SK-N-SH (cell line): ENCODE measurements at regions not wholly inside any gene's neighbourhood (a gene's known extent, or its start where the extent isn't known, plus 50 kb on each side); places are given as distances from the start of the nearest gene placed in this dataset.

Source experiments
- CTCF ChIA-PET: fragments of 300-600, 350-600 bp; formaldehyde crosslinking; extraction: SDS; loops from one replicate; lab custom pipeline; 2021; lab: Yijun Ruan, JAX
- POLR2A ChIA-PET: fragments of 350-600 bp; sonication (Branson Sonifier 250); formaldehyde crosslinking; extraction: SDS; loops from one replicate; lab custom pipeline; 2020; ENCODE audit warnings: antibody characterized with exemption, inconsistent platforms; lab: Yijun Ruan, JAX
- DNase-seq: peaks from one replicate; pipeline ENCODE4 v3.0.0; 2012
- H2AFZ ChIP-seq: fragments of 200-600 bp; sonication (generic); 2 replicates; pipeline ENCODE4 v1.8.1; 2016; ENCODE audit warnings: antibody characterized with exemption, mild to moderate bottlenecking, low read depth
- H3F3A ChIP-seq: fragments of 200-600 bp; sonication (generic); replicated peaks from 2 replicates; pipeline ENCODE3; 2016; ENCODE audit warnings: antibody characterized with exemption, mild to moderate bottlenecking; ENCODE audit not compliant: insufficient read depth
- H3K27ac ChIP-seq, 2 experiments: fragments of 200-500 bp in 1 of 2; fragments of 200-600 bp in 1 of 2; sonication (Bioruptor generic) in 1 of 2; sonication (generic), shearing (Covaris generic) in 1 of 2; 2 replicates each; pipeline versions ENCODE4 v1.5.1 to v1.6.1; 2014 to 2016; ENCODE audit warnings: low read depth in 2 of 2, inconsistent platforms in 1 of 2, low read length in 1 of 2, mild to moderate bottlenecking in 1 of 2, mixed read lengths in 1 of 2
- H3K27me3 ChIP-seq: fragments of 200-600 bp; sonication (generic), shearing (Covaris generic); 2 replicates; pipeline ENCODE4 v1.6.1; 2016; ENCODE audit warnings: mixed run types; ENCODE audit not compliant: insufficient read depth
- H3K36me3 ChIP-seq, 2 experiments: fragments of 200-500 bp in 1 of 2; fragments of 200-600 bp in 1 of 2; sonication (Bioruptor generic) in 1 of 2; sonication (generic) in 1 of 2; replicated peaks in 1 of 2; 2 replicates each; pipeline versions ENCODE3 to v1.5.1; 2014 to 2016; ENCODE audit warnings: low read length in 1 of 2, mild to moderate bottlenecking in 1 of 2; ENCODE audit not compliant: insufficient read depth in 2 of 2, control insufficient read depth in 1 of 2
- H3K4me1 ChIP-seq, 2 experiments: fragments of 200-500 bp in 1 of 2; fragments of 200-600 bp in 1 of 2; sonication (Bioruptor generic) in 1 of 2; sonication (generic), shearing (Covaris generic) in 1 of 2; 2 replicates each; pipeline versions ENCODE4 v1.5.1 to v1.6.1; 2014 to 2016; ENCODE audit warnings: low read depth in 1 of 2, low read length in 1 of 2, mixed run types in 1 of 2; ENCODE audit not compliant: insufficient read depth in 2 of 2, control insufficient read depth in 1 of 2
- H3K4me2 ChIP-seq: fragments of 200-600 bp; sonication (generic), shearing (Covaris generic); 2 replicates; pipeline ENCODE4 v1.6.1; 2017; ENCODE audit warnings: mixed run types
- H3K4me3 ChIP-seq, 2 experiments: fragments of 200-500 bp in 1 of 2; fragments of 200-600 bp in 1 of 2; sonication (Bioruptor generic) in 1 of 2; sonication (generic), shearing (Covaris generic) in 1 of 2; 2 replicates each; pipeline versions ENCODE4 v1.5.1 to v1.8.1; 2014 to 2016; ENCODE audit warnings: low read depth in 2 of 2, inconsistent platforms in 1 of 2, low read length in 1 of 2, mild to moderate bottlenecking in 1 of 2, mixed read lengths in 1 of 2, moderate library complexity in 1 of 2
- H3K79me2 ChIP-seq: fragments of 200-600 bp; sonication (generic); 2 replicates; pipeline ENCODE4 v1.8.1; 2017; ENCODE audit warnings: mild to moderate bottlenecking; ENCODE audit not compliant: insufficient read depth
- H3K9ac ChIP-seq: fragments of 200-600 bp; sonication (generic); 2 replicates; pipeline ENCODE4 v1.6.1; 2017; ENCODE audit warnings: mixed run types
- H3K9me2 ChIP-seq: fragments of 200-600 bp; sonication (generic); 2 replicates; pipeline ENCODE4 v1.6.1; 2017; ENCODE audit warnings: mixed run types
- H3K9me3 ChIP-seq: fragments of 200-600 bp; sonication (generic); 2 replicates; pipeline ENCODE4 v1.6.1; 2017; ENCODE audit warnings: mixed run types, mild to moderate bottlenecking, moderate library complexity
- H4K20me1 ChIP-seq: fragments of 200-600 bp; sonication (generic); 2 replicates; pipeline ENCODE4 v1.6.1; 2017; ENCODE audit warnings: mild to moderate bottlenecking, mixed run types; ENCODE audit not compliant: insufficient read depth
- CTCF ChIP-seq: fragments of 200-600 bp; sonication (generic); IDR thresholded peaks from 2 replicates; pipeline ENCODE4 v1.6.1; 2017; ENCODE audit warnings: antibody characterized with exemption, mild to moderate bottlenecking, moderate library complexity
- ELF1 ChIP-seq: IDR thresholded peaks from 2 replicates; pipeline ENCODE4 v1.4.0; 2012
- EP300 ChIP-seq, 2 experiments: IDR thresholded peaks; 2 replicates each; pipeline versions ENCODE4 v1.4.0 to v1.6.1; 2012; ENCODE audit warnings: borderline replicate concordance in 1 of 2, low read depth in 1 of 2, low read length in 1 of 2
- FOSL2 ChIP-seq: IDR thresholded peaks from 2 replicates; pipeline ENCODE4 v1.4.0; 2012; ENCODE audit warnings: low read depth, mild to moderate bottlenecking, moderate library complexity, borderline replicate concordance
- FOXJ3 ChIP-seq: sonication (generic); formaldehyde crosslinking; IDR thresholded peaks from 2 replicates; pipeline ENCODE4 v1.5.1; 2020; ENCODE audit warnings: mild to moderate bottlenecking, missing genetic modification reagents
- GABPA ChIP-seq: IDR thresholded peaks from 2 replicates; pipeline ENCODE4 v1.4.0; 2012; ENCODE audit warnings: low read depth, mild to moderate bottlenecking
- GATA2 ChIP-seq: sonication (generic); formaldehyde crosslinking; IDR thresholded peaks from 2 replicates; pipeline ENCODE4 v1.5.0; 2020; ENCODE audit warnings: mild to moderate bottlenecking, missing genetic modification reagents
- MEF2A ChIP-seq: IDR thresholded peaks from 2 replicates; pipeline ENCODE4 v1.4.0; 2012; ENCODE audit warnings: low read depth, borderline replicate concordance
- MXI1 ChIP-seq: IDR thresholded peaks from 2 replicates; pipeline ENCODE4 v1.6.1; 2012; ENCODE audit warnings: mild to moderate bottlenecking, low read depth, low read length, improper control_type of control experiment
- RAD21 ChIP-seq: IDR thresholded peaks from 2 replicates; pipeline ENCODE4 v1.6.1; 2012; ENCODE audit warnings: mild to moderate bottlenecking, low read length
- RCOR1 ChIP-seq: fragments of 150-350 bp; IDR thresholded peaks from 2 replicates; pipeline ENCODE4 v1.6.1; 2017; ENCODE audit warnings: antibody characterized with exemption, low read length
- RFX5 ChIP-seq: IDR thresholded peaks from 2 replicates; pipeline ENCODE4 v1.6.1; 2012; ENCODE audit warnings: mild to moderate bottlenecking, improper control_type of control experiment, low read length
- RXRA ChIP-seq: IDR thresholded peaks from 2 replicates; pipeline ENCODE4 v1.4.0; 2012; ENCODE audit warnings: low read depth, mild to moderate bottlenecking, borderline replicate concordance
- SMC3 ChIP-seq: IDR thresholded peaks from 2 replicates; pipeline ENCODE4 v1.6.1; 2012; ENCODE audit warnings: low read depth, low read length, improper control_type of control experiment
- TCF12 ChIP-seq: IDR thresholded peaks from 2 replicates; pipeline ENCODE4 v1.4.0; 2012
- TEAD4 ChIP-seq: IDR thresholded peaks from 2 replicates; pipeline ENCODE4 v1.4.0; 2012; ENCODE audit warnings: mild to moderate bottlenecking, borderline replicate concordance; ENCODE audit not compliant: insufficient read depth
- YY1 ChIP-seq: IDR thresholded peaks from 2 replicates; pipeline ENCODE4 v1.4.0; 2012; ENCODE audit warnings: low read depth, mild to moderate bottlenecking
- WGBS: methylation state at CpG from one replicate; pipeline ENCODE4 v1.1.6; 2017; ENCODE audit warnings: low lambda C conversion rate; 5-methylcytosine and 5-hydroxymethylcytosine counted together
- TF ChIP-seq, protein P1 (sequence below): IDR thresholded peaks from 2 replicates; pipeline ENCODE4 v1.6.1; 2012; ENCODE audit warnings: mild to moderate bottlenecking, low read depth, low read length, moderate library complexity
- TF ChIP-seq, protein P2 (sequence below): fragments of 150-350 bp; IDR thresholded peaks from 2 replicates; pipeline ENCODE4 v1.6.1; 2017; ENCODE audit warnings: antibody characterized with exemption, low read length, low read depth, borderline replicate concordance
- TF ChIP-seq, protein P3 (sequence below): IDR thresholded peaks from 2 replicates; pipeline ENCODE4 v1.4.0; 2012; ENCODE audit warnings: low read depth, borderline replicate concordance

DNA sequence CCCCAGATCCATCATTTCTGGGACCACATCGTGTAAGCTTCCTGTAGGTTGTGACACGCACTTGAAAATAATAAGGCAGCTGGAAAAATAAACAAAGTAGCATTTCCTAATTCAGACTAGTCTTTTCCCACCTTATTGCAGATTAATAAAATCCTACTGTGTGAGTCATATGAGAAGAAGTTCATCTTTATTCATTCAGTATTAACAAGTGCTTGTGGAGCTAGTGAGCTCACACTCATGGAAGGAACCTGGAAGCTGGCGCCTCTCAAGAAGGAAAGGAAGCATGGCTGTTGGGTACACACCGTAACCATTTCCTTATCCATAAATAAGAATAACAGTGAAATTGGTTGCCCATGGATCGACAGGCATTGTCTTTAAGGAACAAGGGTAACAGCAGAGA, 152.6 kb upstream of the PFKP start (continued):
- TF ChIP-seq, protein P1, sequence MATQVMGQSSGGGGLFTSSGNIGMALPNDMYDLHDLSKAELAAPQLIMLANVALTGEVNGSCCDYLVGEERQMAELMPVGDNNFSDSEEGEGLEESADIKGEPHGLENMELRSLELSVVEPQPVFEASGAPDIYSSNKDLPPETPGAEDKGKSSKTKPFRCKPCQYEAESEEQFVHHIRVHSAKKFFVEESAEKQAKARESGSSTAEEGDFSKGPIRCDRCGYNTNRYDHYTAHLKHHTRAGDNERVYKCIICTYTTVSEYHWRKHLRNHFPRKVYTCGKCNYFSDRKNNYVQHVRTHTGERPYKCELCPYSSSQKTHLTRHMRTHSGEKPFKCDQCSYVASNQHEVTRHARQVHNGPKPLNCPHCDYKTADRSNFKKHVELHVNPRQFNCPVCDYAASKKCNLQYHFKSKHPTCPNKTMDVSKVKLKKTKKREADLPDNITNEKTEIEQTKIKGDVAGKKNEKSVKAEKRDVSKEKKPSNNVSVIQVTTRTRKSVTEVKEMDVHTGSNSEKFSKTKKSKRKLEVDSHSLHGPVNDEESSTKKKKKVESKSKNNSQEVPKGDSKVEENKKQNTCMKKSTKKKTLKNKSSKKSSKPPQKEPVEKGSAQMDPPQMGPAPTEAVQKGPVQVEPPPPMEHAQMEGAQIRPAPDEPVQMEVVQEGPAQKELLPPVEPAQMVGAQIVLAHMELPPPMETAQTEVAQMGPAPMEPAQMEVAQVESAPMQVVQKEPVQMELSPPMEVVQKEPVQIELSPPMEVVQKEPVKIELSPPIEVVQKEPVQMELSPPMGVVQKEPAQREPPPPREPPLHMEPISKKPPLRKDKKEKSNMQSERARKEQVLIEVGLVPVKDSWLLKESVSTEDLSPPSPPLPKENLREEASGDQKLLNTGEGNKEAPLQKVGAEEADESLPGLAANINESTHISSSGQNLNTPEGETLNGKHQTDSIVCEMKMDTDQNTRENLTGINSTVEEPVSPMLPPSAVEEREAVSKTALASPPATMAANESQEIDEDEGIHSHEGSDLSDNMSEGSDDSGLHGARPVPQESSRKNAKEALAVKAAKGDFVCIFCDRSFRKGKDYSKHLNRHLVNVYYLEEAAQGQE = no peak
- TF ChIP-seq, all 33 proteins: peak for 0

- H3K27ac ChIP-seq = no peak overlapping the region
- no peak overlapping the region for H3K4me2 ChIP-seq
- no peak overlapping the region for H3K4me3 ChIP-seq
- no peak overlapping the region for H2AFZ ChIP-seq
- TF ChIP-seq MXI1 (no peak), GATA2 (no peak), RCOR1 (no peak), CTCF (no peak)
- TF ChIP-seq, protein P2, sequence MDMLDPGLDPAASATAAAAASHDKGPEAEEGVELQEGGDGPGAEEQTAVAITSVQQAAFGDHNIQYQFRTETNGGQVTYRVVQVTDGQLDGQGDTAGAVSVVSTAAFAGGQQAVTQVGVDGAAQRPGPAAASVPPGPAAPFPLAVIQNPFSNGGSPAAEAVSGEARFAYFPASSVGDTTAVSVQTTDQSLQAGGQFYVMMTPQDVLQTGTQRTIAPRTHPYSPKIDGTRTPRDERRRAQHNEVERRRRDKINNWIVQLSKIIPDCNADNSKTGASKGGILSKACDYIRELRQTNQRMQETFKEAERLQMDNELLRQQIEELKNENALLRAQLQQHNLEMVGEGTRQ = no peak
- TF ChIP-seq, all 33 proteins: peak for 0
- Histone ChIP-seq H3K36me3 (no peaks in the 10 kb centered on the region), H4K20me1 (no peaks in the 10 kb centered on the region), H3K9me3 (no peaks in the 10 kb centered on the region), H3K9me2 (no peaks in the 10 kb centered on the region), H3K4me1 (no peaks in the 10 kb centered on the region), H3K27me3 (no peaks in the 10 kb centered on the region; the same call in 1 of the 2 replicates), H3F3A (no peaks in the 10 kb centered on the region), H3K9ac (no peak overlapping the region), H3K79me2 (no peaks in the 10 kb centered on the region)
- ChIA-PET POLR2A (interaction anchor here (0.7 kb wide), 1 partner anchor 148 kb away, joined by 3 read pairs; no protein-coding TSS in a partner anchor), CTCF (interaction anchor here (3.7 kb wide), 1 partner anchor 15 kb away, joined by 18 read pairs; no protein-coding TSS in a partner anchor)
- 33% methylated on average over 4 of the region's 4 CpGs for WGBS
- DNase-seq = no peak
These were observed 153.9 kb upstream of the PFKP start for GRCh38 chr10:2913474-2913873.

- Histone ChIP-seq H3K4me3 (no peak overlapping the region), H3K9ac (no peak overlapping the region), H3K4me1 (no peaks in the 10 kb centered on the region), H3K79me2 (no peaks in the 10 kb centered on the region), H3K27me3 (peaks cover under 1% of the 10 kb centered on the region; the same call in 1 of the 2 replicates), H3F3A (no peaks in the 10 kb centered on the region), H4K20me1 (no peaks in the 10 kb centered on the region), H2AFZ (no peak overlapping the region), H3K9me2 (no peaks in the 10 kb centered on the region), H3K9me3 (no peaks in the 10 kb centered on the region), H3K4me2 (no peak overlapping the region), H3K27ac (no peak overlapping the region), H3K36me3 (no peaks in the 10 kb centered on the region)
- WGBS = 33% methylated on average over 3 of the region's 3 CpGs
- ChIA-PET POLR2A (no interaction called here), CTCF (no interaction called here)
- no peak for DNase-seq
- TF ChIP-seq FOXJ3 (no peak), TCF12 (no peak), GABPA (no peak), ELF1 (no peak), RCOR1 (no peak), YY1 (no peak), MEF2A (no peak), FOSL2 (no peak), RXRA (no peak), RFX5 (no peak), SMC3 (no peak), RAD21 (no peak), EP300 (IDR thresholded peaks at IDR 0.05; ENCODE audit: borderline replicate concordance in 1 of 2, low read depth in 1 of 2, low read length in 1 of 2) (no peak), TEAD4 (no peak)
- TF ChIP-seq, protein P3, sequence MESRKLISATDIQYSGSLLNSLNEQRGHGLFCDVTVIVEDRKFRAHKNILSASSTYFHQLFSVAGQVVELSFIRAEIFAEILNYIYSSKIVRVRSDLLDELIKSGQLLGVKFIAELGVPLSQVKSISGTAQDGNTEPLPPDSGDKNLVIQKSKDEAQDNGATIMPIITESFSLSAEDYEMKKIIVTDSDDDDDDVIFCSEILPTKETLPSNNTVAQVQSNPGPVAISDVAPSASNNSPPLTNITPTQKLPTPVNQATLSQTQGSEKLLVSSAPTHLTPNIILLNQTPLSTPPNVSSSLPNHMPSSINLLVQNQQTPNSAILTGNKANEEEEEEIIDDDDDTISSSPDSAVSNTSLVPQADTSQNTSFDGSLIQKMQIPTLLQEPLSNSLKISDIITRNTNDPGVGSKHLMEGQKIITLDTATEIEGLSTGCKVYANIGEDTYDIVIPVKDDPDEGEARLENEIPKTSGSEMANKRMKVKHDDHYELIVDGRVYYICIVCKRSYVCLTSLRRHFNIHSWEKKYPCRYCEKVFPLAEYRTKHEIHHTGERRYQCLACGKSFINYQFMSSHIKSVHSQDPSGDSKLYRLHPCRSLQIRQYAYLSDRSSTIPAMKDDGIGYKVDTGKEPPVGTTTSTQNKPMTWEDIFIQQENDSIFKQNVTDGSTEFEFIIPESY = no peak
These were observed 156.7 kb upstream of the PFKP start for GRCh38 chr10:2910656-2911055.
